G401.6 (cell line): ENCODE measurements at regions not wholly inside any gene's neighbourhood (a gene's known extent, or its start where the extent isn't known, plus 50 kb on each side); places are given as distances from the start of the nearest gene placed in this dataset.
"Not testable (repeated sequence)": the region's sequence is repeated elsewhere in the genome, so short reads cannot be mapped to it uniquely, and the experiment has no call there.

Experiments
- FAIRE-seq: peaks from 2 replicates; lab custom pipeline; 2012; peaks lifted over from hg19 to GRCh38; lab: Jason Lieb, UNC

DNA sequence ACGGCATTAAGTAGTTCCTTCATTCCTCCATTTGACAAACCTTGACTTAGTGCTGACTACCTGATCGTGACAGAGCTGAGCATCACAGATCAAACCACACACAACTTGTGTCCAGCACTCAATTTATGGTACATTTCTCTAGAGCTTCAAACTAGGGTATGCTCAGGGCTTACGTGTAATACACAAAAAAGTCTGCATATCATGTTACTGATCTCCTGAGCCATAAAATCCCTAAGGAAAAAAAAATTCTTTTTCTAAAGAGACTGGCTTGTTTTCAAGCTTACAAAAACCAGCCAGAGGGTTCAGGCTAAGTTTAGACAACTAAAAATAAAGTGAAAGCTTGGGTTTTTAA, 88.0 kb upstream of the ALKAL2 start:
- FAIRE-seq: no peak

DNA sequence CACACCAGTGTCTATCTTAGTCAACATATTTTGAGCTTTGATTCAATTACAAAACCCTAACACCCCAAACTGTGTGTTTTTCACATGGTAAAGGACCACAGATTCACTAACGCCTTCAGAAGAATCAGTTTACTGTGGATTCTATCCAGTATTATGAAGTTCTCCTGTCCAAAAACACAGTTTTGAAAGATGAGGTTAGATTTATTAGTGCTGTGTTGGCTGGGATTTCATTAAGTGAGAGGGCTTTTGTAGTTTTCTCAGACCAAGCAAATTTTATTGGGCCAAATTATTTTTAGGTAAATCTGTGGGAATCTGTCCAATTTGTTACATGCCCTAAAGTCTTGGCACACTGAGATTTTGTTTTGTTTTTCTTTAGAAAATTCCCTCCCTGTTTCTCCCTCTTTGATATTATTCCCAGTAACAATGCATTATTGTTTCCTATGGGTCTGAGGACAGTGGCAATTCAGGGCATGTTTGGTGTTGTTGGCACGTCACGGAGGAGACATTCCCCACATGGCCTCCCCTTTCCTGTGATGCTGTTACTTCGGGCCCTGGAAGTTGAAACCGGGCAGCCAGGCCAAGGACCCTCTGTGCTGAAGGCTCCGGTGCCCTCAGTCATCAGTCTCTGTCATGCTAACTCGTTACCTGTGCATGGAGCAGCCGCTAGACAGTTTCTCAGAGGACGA, 87.5 kb upstream of the ALKAL2 start:
- no peak for FAIRE-seq

DNA sequence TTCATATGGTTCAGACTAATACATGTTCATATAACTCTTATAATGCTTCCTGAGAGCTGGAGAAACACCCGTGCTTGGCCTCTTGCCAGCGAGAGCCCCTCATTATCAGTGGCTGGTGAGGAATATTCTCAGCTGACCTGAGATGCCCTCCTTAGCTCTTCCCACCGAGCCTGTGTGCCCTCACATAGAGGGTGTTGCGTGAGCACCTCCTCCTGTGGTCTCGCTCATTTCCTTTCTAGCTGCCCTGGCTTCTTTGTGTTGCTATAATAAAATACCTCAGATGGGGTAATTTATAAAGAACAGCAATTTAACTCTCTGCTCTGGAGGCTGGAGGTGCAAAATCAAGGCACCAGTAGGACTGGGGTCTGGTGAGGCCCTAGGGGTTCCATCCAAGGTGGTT, 80.5 kb upstream of the ALKAL2 start:
- no peak for FAIRE-seq

DNA sequence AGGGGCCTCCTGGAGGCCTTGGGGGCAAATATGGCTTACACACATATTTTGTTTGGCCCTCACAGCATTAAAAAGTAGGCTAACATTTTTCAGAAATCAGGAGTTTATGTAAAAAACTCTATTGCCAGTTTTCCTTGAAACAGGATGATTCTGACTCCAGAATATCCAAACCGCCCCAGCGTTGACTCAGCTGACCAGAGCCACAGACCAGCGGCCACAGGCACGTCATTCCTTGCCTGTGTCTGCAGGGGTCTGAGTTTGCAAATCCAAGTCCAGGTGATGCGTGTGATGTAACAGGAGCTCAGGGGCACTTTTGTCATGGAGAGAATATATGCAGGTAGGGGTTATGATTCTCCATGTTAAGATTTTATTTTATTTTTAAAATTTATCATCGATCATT, 79.4 kb upstream of the ALKAL2 start:
- no peak for FAIRE-seq

DNA sequence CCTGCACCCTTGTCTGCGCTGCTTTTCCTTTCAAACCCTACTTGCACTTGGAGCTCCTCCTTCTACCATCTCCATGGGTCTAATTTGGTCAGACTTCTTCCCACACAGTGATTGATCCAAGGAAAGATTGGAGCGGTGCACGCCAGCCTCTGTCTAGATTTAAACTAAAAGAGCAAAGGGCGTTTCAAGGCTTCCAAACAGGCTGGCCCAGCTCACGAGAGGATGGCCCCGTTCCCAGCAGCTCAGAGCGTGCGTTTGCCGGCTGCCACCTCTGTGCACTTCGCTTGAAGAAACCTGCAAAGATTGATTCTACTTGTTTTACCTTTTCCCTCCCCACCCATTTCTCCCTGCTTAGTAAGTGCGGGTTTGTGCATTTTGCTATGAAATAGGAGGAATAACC, 78.8 kb upstream of the ALKAL2 start:
- no peak for FAIRE-seq

DNA sequence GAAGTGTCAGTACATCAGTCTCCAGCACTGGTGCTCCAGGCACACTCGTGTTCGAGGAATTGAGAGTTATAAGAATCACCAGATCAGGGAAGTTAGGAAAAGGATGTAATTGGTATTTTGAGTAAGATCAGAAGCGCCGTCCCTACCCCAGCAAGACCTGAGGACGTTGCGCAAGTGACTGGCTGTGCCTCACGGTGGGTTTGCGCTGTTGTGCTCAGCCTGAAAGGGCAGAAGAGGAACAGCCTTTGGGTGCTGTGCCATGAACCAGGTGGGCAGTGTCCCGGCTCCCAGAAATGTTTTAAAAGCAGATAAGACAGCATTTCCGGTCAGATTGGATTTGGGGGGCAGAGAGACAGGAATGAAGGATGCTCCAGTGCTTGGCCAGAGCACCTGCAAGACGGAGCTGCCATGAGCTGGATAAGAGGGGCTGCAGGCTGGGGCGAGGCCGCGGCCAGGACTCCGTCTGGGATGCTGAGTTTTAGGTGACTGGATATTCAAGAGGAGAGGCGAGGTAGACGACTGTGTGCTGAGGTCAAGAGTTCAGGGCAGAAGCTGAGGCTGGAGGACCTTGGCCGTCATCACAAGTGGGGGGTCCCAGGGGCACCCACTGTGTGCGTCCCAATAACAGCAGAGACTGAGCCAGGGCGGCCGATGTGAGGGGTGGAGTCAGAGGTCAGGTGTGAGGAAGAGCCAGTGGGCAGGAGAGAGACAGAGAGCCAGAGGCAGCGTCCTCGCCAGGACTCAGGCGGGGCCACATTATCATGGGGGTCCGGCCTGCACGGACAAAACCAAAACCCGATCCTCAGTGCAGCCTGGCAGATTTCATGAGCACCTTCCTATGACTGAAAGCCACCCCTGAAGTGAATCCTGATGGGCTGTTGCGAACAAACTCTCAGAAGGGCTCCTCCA, 77.7 kb upstream of the ALKAL2 start:
- FAIRE-seq: no peak

DNA sequence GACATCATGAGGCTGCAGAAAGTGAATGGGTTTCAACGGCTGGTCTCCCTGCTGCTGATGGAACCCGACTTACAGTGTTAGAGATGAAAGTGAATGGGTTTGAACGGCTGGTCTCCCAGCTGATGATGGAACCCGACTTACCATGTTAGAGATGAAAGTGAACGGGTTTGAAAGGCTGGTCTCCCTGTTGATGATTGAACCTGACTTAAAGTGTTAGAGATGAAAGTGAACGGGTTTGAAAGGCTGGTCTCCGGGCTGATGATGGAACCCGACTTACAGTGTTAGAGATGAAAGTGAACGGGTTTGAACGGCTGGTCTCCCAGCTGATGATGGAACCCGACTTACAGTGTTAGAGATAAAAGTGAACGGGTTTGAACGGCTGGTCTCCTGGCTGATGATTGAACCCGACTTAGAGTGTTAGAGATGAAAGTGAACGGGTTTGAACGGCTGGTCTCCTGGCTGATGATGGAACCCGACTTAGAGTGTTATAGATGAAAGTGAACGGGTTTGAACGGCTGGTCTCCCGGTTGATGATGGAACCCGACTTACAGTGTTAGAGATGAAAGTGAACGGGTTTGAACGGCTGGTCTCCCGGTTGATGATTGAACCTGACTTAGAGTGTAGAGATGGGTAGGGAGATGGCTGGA, 76.1 kb upstream of the ALKAL2 start:
- FAIRE-seq: no peak

DNA sequence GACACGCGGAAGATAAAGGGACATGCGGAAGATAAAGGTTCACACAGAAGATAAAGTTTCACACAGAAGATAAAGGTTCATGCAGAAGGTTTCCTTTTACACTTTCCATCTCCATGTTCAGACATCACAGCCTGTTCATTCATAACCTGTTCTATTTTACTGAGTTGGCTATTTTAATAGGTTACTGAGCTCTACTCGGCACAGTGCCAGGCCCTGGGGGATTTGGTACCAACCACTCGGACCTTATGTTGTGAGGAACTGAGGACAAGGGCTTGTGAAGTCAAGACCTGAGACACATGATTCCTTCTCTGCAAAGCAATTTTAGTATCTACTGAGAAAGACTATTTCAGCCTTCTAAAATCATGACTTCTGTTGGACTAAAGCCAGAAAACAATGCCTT, 75.0 kb upstream of the ALKAL2 start:
- no peak for FAIRE-seq

DNA sequence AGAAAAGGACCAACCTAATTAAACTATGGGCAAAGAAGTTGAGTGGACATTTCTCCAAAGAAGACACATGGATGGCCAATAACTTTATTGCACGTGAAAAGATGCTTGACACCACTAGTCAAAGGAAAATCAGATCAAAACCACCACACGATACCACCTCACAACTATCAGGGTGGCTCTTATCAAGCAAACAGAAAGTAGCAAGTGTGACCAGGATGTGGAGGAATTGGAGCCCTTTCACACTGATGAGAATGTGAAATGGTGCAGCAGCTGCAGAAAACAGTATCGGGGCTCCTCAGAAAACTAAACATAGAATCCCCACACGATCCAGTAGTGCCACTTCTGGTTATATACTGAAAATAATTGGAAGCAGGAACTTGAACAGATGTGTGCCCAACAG, 72.2 kb upstream of the ALKAL2 start:
- FAIRE-seq: no peak

DNA sequence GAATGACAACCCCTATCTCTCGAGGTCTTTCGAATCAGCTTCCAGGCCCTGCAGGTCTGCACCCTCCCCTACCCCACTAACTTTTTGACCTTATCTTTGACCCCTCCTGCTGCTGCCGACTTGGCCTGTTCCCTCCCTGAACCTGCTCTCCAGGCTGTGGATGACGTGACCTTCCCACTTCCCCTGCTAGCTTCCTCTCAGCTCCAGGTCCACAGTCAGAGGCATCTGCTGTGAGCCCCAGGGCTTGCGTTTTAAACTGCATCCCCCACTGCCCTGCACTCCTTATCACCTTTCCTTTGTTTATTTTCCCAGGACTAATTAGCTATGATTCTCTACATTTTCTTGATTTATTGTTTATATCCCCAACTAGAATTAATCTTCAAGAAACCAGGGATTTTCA, 71.2 kb upstream of the ALKAL2 start:
- no peak for FAIRE-seq

DNA sequence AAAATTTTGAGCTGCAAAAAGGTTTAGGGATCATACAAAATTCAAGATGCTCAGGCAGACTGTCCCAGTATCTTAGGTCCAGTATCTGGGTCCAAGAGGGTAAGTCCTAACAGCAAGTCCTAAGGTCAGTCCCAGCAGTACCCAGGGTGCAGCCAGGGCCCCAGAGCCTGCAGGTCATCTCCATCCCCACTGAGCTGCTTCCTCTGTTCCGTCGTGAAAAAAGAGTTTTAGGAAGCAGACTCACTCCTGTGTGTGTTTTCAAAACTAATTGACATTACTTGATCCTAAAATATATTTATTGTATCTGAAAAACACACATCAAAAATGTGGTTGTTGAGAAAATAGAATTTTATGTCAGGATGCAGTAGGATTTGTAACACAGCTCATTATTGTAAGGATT, 69.9 kb upstream of the ALKAL2 start:
- FAIRE-seq: no peak

DNA sequence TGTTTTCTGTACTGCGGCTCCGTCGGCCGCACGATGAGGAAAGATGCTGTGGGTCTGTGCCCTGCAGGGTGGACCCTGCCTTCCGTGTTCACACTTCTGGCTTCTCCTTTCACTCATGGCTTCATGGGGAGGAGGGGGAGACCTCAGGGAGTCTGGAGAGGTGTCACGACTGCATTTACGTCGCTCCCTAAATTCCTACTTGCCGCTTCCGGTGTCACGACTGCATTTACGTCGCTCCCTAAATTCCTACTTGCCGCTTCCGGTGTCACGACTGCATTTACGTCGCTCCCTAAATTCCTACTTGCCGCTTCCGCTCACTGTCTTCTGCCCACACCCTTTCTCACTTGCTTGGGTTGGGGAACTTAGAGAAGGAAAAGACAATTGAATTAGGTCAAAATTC, 68.4 kb upstream of the ALKAL2 start:
- FAIRE-seq: not testable (repeated sequence)

DNA sequence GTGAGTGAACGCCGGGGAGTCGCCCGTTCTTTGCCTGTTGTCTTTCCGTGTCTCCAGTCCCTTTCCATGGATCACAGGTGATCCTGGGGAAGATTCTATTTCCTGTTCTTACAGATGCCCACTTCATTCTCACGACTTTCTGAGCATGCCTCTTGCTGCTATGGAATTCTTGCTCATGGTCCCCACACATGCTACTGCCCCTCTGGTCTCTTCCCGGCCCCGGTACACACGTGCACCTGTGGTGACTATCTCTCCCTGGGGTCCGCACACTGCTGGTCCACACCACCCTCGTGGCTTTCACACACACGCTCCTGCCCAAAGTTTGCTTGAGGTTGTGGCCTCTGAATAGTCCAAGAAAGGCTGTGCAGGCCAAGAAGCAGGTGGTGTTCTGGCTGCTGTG, 67.9 kb upstream of the ALKAL2 start:
- no peak for FAIRE-seq

DNA sequence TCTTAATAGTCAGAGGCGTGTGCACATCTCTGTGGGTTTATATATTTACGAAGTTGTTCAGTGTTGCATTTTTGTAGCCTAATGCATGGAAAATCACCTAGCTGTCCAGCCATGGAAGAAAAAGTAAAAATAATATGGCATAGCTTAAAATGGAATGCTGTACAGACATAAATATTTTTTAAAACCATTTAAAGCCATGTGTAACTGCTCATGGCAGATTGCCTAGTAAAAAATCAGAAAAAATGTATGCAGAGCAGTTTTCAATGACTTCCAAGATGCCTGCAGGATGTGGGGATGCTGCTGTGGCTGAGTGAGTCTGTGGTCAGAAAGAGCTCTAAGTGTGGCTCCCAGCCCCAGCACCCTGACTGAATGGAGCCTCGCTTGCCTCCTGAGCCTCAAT, 64.8 kb upstream of the ALKAL2 start:
- FAIRE-seq: no peak

DNA sequence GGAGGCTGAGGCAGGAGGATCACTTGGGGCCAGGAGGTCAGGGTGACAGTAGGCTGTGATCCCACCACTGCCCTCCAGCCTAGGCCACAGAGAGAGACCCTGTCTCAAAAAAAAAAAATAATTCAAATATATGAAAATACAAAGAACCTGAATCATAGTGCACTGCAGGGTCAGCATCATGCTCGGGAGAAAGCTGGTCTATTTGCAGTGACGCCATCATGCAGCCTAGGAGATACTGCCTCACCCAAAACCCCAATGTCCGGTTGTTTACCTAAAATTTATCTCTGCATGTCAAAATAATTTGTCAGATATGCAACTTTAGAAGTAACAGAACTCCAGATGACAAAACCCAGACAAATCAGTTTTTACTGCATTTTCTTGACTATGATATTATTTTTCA, 61.5 kb upstream of the ALKAL2 start:
- FAIRE-seq: no peak

DNA sequence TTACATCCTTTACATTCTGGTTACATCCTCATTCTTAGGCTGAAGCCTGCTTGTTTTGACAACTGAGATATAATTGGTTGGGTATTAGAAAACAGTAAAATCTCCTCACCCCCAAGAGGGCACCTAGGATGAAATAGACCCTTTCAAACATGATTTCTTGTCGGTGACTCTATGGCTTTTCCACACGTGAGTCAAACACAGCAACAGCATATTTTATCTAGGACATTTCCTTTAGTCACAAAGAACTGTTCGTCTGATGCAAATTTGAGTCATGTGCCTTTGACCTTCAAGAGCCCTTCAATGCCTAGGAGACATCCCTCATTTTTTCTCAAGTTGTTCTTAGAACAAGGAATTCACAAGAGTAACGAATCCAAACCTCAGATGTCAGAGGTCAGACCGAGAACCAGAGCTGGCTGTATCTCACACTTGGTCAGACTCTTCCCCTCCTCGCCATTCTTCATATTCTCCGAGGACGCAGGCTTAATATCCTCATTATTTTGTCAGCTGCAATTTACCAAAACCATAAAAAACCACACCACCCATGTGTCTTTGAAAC, 60.5 kb upstream of the ALKAL2 start:
- no peak for FAIRE-seq

DNA sequence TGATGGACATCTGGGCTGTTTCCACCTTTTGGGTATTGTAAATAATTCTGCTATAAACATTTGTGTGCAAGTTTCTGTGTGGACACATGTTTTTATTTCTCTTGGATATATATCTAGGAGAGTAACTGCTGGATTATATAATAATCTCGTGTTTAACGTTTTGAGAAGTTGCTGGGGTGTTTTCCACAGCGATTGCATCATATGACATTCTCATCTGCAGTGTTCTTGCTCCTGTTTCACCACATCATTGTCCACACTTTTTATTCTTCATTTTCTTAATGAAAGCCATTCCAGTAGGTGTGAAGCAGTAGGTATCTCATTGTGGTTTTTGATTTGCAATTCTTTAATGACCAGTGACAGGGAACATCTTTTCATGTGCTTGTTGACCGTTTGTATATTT, 56.9 kb upstream of the ALKAL2 start:
- FAIRE-seq: no peak

DNA sequence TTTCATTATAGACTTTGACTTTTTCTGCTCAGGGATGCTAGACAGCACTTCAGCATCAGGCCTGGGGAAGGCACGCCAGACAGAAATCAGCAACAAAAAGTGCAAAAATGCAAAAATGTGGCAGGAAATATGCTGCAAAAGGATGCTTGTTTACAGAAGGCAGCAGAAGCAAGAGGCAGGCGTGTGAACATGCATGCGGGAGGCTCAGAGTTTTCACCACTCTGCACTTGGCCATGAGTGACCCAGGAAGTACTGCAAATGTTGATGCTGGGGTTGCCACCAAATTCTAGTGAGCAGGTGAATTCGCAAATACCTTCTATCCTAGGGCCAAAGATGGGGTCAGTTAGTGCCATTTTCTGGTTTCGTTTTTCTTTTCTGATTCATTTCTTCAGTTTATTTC, 55.5 kb upstream of the ALKAL2 start:
- FAIRE-seq: no peak

DNA sequence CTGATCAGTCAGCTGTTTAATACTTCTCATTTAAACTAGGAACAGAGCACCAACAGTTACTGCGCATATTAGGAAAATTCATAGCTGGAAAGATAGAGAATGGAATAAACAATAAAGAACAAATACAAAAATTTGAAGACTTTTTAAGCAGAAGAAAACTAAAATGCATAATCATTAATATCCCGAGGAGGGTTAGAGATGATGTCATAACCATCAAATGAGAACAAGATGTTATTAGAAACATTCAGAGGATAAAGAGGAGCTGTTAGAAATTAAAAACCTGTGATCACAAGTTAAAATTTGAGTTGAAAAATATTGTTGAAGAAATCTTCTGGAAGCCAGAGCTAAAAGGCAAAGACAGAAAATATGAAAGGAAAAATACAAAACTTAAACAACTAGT, 54.0 kb upstream of the ALKAL2 start:
- FAIRE-seq: no peak

DNA sequence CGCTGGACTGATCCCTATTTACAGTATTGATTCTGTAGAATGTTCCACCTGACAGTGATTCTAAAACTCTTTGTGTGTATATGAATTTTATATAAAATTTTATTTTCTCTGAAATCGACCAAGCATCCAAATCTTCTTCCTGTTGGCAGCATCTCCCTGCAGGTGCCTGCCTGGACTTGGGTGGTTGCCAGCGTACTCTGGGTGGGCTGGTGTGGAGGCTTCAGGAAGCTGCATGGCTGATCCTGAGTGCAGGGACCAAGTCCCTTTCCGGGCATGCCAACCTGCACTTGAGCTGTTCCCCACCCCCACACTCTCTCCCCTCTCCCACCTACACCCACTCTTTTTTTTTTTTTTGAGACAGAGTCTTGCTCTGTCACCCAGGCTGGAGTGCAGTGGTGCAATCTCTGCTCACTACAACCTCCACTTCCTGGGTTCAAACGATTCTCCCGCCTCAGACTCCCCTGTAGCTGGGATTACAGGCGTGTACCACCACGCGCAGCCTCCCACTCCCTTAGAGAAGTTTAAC, 53.2 kb upstream of the ALKAL2 start:
- FAIRE-seq: no peak
